GM19025 (cell line): ENCODE measurements at regions not wholly inside any gene's neighbourhood (a gene's known extent, or its start where the extent isn't known, plus 50 kb on each side); places are given as distances from the start of the nearest gene placed in this dataset.

Source experiments
- ATAC-seq: cut with Tn5 transposase; IDR thresholded peaks from one replicate; pipeline ENCODE4 v1.9.1; 2021; ENCODE audit warnings: mild to moderate bottlenecking, low read depth, moderate library complexity; ENCODE audit not compliant: unreplicated experiment

DNA sequence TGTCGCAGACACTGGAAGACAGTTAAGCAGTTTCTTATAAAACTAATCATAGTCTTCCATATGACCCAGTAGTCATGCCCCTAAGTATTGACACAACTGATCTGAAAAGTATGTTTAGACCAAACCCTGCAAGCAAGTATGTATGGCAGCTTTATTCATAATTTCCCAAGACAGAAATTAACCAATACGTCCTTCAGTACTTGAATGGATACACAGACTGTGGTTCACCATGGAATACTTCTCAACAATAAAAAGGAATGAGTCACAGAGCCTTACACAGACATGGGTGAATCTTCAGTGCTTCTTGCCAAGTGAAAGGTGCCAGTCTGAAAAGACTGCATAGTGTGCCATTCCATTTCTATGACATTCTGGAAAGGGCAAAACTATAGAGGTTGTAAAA is 50.2 kb upstream of the AKR1E2 start:
- ATAC-seq, result no peak

DNA sequence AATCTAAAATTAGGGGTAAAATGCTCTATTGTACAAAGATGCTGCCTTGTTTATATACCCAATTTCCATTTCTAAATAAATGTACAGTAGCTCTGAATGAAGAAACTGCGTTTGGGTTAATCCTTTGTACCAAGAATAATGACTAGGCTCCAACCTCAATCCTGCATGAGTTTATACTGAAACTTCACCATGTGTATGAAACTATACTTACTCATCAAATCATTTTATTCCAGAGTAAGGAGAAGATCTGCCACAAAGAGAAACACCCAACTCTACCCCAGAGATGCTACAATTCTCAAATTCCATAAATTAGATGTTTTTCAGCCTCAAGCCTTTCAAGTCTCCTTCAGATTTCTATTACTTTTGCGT is 53.8 kb upstream of the AKR1E2 start:
- no peak for ATAC-seq

DNA sequence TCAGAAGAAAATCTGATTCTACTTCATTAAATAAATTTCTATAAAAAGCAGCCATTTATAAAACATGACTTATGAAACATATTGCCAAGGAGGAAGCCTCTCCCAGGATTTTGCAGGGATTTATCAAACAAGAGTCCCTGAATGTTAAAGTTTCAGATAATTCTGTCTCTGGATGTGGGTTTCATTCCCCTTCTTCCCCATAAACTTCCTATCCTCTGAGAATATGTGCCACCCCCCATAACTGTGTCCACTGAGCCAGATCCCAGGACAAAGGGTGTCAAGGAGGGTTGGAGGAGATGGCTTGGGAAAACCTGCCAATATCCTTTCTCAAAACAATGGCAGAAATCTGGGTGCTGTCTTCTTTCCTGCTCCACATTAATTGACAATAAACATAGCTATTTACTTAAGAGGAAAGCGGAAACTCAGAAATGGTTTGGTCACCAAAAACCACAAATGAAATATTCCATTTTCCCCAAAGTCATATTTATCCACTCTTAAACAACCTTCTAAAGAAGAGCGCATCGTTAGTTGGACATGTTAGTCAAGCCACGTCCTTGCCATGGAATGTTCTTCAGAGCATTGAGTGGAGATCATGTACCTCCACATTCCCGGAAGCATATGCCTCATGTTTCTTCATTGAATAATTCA is 54.3 kb upstream of the AKR1E2 start:
- no peak for ATAC-seq

DNA sequence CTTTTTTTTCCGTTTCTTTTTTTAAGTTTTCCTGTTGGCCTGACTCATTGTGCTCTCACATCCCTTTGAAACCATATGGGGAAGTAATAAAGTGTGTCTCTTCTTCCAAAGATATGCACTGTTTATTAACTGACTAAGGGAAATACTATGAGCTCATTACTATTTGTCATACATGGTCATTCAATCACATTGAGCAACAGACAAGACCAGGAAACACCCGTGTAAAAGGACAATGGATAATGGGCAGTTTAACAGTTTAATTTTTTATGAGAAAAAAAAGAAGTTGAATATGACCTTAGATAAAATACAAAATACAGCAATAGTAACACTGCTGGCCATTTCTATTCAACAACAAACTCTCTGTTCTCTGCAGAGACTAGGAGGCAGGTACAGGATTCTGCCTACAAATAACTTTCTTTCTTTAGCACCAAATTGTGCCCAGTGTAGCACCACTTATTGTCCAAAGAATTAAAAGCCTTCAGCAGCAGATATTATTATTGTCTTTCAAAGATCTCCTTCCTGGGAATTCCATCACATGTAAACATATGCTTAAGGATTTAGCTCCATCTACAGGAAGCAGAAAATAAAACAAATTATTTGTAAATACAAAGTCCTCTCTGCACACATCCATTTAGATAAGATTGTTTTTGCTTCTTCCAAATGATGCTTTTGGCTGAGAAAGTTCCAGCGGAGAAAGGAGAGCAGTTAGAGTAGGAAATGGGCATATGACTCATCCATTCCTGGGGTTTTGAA is 55.0 kb upstream of the AKR1E2 start:
- no peak for ATAC-seq

DNA sequence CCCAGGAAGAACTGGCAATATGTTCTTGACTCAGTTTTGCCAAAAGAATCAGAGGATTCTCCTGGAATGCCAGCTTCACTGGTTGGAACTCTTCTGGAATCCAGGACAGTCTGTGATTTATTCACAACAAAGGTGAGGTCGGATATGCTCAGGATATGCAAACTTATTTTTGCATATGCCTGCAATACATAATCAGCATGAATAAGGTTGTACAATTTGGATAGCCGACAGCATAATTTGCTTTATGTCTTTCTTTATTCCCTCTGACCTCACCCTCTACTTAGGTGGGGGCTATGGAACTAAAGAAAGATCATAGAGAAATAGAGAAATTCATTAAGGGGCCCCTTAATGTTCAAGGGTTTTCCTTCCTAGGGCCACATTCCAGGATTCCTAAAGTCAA is 57.6 kb upstream of the AKR1E2 start:
- no peak for ATAC-seq

DNA sequence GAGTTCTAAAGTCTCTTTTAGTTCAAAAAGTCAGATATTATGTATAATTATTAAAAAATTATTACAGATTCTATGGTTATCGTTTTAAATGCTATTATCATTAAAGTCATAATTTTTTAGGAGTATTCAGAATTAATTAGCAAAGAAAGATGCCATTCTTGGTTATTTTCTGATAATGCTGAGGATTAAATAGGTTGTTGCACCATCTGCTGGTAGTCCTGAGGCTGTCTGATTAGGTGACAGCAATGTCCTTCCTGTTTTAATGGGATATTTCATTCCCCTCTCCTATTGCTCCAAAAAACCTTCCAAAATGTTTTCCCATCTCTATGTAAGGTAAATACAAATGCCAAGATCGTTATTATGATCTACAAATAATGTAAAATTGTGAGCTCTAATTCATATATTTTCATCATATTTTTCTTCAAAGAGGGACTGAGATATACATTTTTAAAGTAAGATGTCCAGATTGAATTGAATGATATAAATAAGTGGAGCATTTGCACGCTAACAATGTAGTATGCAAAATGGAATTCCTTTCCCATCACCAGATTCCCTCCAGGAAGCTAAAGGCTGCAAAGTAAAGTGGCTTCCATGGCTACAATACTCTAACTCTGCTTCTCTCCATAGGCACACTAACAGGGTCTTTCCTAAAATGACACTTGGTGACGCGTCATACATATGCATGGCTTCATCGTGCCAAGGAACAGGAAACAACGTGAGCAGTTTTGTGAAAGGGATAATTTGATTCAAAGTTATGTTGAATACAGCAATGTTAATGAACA is 58.8 kb upstream of the AKR1E2 start:
- no peak for ATAC-seq

DNA sequence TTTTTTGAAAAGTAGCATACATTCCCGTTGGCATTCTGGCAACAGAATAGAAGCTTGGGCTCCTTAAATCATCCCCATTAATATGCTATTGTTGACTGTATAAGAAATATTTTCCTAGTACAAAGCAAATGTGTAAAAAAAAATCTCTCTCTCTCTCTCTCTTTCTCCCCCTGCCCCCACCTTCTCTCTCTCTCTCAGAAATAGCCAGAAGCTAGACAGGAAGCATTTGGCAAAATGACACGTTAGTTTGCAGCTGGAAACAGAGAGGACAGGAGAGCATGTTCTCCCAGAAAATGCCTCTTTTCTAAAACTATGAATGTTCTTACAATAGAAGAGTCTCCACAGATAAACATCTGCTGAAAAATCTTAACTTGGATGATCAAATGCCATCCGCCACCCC is 59.6 kb upstream of the AKR1E2 start:
- ATAC-seq, result no peak

DNA sequence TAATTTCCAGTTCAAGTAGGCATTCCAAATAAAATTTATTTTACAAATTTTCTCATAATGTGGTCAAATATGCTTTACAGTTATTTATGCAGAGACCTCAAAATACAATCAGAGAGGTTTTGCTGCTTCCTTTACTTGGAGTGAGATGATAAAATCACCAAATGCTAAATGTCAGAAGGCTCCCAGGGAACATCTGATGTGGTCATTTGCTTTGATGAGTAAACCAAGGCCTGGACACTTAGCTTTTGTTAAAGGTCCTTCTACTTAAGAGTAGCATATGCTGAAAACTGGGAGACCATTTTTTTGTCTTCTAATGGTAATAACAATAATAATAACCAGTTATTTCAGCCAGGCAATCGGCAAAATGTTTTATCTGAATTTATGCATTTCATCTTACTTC is 60.6 kb upstream of the AKR1E2 start:
- ATAC-seq, result no peak

DNA sequence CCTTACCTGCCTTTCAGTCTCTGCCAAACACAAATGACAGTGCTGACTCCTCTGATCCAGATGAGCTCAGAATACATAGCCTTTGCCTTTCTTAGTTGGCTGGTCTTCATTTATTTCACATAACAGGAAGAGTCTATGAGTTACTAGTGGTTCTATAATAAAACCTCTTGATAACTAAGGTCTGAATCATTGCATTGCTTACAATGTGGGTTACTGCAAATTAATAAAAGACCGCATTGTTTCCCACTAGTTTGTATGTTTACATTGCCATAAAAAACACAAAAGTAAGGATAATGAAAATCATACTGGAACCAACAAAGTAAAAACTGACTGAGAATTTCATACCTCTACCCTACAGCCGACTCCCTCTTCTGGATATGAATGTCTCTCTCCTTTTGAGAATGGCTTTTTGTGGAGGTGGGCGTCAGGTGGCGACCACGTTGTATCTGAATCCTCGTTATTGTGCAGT is 62.0 kb upstream of the AKR1E2 start:
- no peak for ATAC-seq

DNA sequence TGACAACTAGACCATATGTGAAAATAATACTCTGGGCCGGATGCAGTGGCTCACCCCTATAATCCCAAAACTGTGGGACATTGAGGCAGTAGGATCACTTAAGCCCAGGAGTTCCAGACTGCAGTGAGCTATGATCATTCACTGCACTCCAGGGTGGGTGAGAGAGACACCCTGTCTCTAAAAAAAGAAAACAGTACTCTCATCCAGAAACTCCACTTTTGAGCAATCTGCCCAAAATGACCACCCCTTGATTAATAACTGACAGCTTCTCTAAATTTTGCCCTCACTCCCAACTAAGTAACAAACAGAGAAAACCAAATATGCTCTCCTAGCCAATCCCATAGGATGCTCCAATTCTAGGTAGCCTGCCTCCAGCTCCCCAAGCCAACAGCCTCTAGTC is 62.5 kb upstream of the AKR1E2 start:
- no peak for ATAC-seq

DNA sequence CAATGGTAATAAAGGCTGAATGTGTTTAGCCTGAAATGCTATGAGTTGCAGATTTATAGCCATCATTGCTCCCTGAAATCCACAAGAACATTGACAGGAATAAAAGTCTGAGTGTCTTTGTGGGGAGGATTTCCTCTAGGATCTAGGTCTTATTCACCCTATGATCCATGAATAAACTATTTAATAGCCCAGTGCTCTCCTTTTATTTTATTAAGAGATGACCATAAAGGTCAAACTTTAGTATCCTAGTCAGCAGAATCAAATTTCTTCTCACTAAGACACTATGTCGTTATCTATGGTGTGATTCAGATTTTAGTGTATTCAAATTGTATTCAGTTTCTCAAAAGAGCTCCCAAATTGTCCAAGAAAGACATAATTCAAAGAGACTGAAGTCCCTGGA is 67.8 kb upstream of the AKR1E2 start:
- ATAC-seq, result no peak

DNA sequence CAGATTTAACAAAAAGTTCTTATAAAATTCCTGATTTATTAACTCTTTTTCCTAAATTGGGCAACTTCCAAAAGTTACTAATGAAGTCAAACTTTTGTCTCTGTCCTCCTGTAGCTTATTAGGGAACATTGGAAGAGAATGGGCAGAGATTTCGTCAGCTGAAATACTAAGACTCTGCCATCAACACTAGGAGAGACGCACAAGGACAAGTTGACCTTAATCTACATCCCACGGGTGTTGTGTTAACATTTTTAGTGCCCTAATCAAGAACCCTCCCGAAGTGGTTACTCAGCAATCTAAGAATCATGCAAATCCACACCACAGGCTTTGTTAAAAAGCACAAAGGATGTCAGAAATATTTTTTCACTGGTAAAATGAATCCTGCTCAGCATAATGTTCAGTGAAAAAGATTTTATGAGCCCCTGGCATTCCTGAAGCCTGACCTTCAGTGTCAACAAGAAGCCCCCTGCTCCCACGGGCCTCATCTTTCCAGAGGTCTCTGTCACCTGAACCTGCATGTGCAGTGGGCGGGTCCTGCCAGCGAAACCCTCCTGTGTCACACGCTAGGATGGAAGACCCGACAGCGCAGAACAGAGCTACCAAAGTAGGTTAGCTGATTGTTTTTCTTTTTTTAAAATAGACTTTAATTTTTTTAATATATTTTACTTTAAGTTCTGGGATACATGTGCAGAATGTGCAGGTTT is 70.6 kb upstream of the AKR1E2 start:
- ATAC-seq, result no peak

DNA sequence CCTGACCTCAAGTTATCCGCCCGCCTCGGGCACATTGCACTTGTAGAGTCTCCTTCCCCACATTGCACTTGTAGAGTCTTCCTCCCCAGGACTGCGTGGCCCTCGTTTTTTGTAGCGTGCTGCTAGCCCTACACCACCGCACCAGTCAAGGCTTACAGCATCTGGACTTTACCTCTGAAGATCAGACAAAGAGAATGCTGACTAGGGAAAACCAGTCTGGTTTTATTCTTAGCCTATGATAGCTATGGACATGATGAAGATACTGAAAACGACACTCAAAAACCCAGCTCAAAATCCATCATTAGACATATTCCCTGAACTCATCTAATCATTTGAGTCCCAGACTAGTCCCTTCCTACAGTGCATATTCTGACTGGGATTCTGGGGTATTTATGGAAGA is 71.9 kb upstream of the AKR1E2 start:
- no peak for ATAC-seq

DNA sequence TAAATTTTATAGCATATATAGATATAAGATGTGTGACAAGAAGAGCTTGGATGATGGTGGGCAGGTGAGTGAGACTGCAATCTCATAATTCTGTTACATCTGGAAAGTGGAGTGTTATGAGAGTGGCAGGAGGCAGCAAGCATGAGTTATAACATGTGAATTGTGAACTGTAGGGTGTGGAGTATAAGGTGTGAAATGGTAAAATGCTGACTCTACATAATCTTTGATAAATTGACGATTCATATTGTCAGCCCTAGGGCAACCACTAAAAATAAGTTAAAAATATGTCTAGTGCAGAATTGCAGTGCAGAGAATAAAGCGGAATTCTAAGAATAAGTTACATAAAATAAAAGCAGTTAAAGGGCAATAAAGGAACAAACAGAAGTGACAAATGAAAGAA is 74.8 kb upstream of the AKR1E2 start:
- no peak for ATAC-seq

DNA sequence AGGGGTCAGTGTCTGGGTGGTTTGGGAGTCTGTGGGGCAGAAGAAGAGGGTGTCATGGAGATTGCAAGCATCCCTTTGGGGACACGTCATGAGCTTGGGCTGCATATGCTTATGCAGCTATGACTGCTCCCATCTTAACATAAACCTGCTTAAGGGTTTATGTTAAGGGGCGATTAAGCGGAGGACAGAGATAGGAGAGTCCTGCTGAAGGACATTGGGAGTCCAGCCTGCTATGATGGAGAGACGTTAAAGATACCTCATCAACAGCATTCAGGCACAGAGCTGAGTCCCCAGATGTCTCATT is 76.8 kb upstream of the AKR1E2 start:
- no peak for ATAC-seq

DNA sequence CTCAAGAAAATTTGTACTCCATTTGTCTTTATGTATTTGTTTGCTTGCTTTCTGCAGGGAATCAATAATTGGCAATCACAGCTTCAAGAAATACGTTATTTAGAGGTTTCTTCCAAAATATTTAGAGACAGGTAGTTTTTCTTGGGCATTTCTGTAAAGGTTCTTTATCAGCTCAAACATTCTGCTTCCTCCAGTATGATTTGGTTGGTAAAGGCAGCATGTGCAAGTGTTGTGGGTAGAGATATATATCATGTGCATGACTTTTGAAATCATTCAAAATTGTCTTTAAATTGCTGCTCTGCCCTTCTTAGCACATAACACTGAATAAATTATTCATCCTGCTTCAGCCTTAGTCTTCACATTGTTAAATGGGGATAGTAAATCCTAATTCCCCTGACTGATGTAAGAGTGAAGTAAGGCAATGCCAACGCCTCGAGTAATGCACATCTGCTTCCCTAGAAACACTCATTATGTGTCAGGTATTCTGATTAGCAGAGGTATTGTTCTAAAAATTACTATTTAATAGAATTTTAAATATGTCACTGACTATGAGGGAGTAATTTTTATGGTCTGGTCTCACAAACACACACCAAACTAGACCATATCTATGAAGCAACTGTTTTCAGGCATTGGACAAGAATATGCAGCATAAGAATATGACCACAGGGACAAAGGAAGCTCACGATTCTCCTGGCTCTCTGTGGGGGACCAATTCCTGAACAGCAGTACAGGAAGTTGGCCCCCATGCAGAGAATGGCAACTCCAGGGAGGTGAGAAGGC is 77.3 kb upstream of the AKR1E2 start:
- no peak for ATAC-seq

DNA sequence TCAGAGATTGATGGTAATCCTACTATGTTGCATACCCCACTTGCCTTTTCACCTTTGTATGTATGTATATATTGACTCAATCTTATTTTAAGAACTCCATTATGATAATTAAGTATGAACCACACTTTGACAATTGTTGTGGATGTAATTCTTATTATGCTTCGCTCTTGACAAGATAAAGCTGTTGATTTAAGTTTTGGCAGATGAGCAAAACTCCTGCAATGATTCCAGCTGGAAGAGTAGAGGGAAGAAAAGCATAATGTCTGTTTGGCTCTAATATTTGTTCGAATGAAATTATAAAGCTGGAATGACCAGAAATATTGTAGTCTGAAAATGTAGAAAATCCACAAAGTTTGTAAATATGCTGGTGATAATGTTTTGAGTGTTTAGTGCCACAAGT is 83.8 kb upstream of the AKR1E2 start:
- ATAC-seq, result no peak

DNA sequence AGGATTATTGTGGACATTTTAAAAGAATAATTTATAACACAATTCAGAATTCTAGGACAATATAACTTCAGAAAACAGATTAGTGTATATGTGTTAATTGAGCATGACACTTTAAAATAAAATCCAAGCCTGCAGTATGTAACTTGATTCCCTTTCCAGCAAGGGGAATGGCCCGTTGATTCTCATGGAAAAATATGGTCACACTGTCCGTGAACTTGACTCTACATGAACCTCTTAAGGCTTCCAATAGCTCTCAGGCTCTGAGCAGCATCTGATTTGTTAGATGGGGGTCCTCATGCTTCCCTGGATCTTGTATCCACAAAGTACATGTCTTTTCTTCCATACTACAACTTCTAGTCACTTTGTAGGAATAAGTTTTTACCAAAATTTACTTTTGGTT is 85.5 kb upstream of the AKR1E2 start:
- no peak for ATAC-seq

DNA sequence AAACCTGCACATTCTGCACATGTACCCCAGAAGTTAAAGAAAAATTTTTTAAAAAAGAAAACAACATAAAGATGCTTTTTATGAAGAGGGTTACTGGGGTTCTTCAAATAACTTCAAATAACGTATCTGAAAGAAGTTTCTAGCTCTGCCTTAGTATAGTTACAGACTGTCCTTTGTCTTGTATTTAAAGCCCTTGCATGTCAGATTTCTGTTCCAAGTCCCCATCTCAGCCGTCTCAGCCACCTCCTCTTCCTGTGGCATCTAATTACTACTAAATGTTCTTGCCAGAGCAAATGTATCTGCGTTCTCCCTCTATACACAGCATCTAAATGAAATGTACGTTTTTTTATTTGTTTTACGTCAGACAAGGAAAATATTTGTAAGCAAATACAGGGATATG is 89.4 kb upstream of the AKR1E2 start:
- no peak for ATAC-seq

DNA sequence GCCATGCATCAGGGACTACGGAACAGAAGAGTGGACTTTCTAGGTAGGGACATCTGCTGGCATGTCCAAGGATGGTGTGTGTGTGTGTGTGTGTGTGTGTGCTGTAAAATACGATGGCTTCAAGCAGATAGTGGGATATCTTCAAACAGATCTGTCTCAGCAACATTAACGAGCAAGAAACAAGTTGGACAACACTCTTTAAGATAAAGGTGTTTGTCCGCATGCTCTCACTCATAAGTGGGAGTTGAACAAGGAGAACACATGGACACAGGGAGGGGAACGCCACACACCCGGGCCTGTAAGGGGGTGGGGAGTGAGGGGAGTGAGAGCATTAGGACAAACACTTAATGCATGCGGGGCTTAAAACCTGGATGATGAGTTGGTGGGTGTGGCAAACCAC is 89.8 kb upstream of the AKR1E2 start:
- no peak for ATAC-seq

DNA sequence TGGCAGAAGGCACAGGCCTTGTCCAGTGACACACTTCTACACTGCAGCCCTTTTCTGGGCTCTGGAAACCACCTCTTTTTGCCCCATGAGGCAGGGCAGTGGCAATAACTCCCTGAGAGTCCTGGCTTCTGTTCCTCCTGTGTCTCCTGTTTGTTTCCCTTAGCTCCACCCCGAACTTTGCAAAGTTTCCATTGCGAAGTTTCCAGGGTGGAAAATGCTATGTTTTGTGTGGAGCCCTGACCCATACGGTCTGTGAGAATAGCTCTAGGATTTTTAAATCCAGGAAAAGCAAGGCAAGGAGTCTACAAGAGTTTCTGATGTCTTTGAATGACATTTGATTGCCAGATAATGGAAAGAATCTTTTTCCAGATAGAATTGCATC is 92.2 kb upstream of the AKR1E2 start:
- ATAC-seq, result no peak
